CD14-positive monocyte (primary cell): ENCODE measurements at regions not wholly inside any gene's neighbourhood (a gene's known extent, or its start where the extent isn't known, plus 50 kb on each side); places are given as distances from the start of the nearest gene placed in this dataset.

ENCODE experiments used
- DNase-seq, 3 donors: peaks; one replicate each; pipeline ENCODE4 v3.0.0-alpha.2; 2011 to 2022
- H2AFZ ChIP-seq: 2 replicates; pipeline ENCODE4 v1.6.0; 2012; ENCODE audit warnings: mild to moderate bottlenecking, low read depth, low read length, inconsistent platforms; ENCODE audit not compliant: insufficient read depth, poor library complexity, severe bottlenecking
- H3K27ac ChIP-seq, 2 donors: 1 replicate in 1 of 2; 2 replicates in 1 of 2; pipeline ENCODE4 v1.5.1; 2012 to 2013; ENCODE audit warnings: low read length in 2 of 2, control low read depth in 1 of 2, inconsistent platforms in 1 of 2, low read depth in 1 of 2, mild to moderate bottlenecking in 1 of 2
- H3K27me3 ChIP-seq, 2 donors: one replicate each; pipeline versions ENCODE4 v1.6.0 to v1.6.1; 2011 to 2013; ENCODE audit warnings: low read length in 2 of 2; ENCODE audit not compliant: control insufficient read depth in 2 of 2, insufficient read depth in 2 of 2
- H3K36me3 ChIP-seq, 2 donors: replicated peaks in 1 of 2; 1 replicate in 1 of 2; 2 replicates in 1 of 2; pipeline versions ENCODE4 v1.5.1 to v1.6.1; 2012 to 2013; ENCODE audit warnings: low read length in 2 of 2, control low read depth in 1 of 2, inconsistent platforms in 1 of 2, mild to moderate bottlenecking in 1 of 2; ENCODE audit not compliant: insufficient read depth in 2 of 2, control insufficient read depth in 1 of 2
- H3K4me1 ChIP-seq, 2 donors: 1 replicate in 1 of 2; 2 replicates in 1 of 2; pipeline versions ENCODE4 v1.5.1 to v1.6.1; 2012 to 2013; ENCODE audit warnings: low read length in 2 of 2, control low read depth in 1 of 2, inconsistent platforms in 1 of 2, mild to moderate bottlenecking in 1 of 2, moderate library complexity in 1 of 2; ENCODE audit not compliant: insufficient read depth in 2 of 2, control insufficient read depth in 1 of 2
- H3K4me2 ChIP-seq: replicated peaks from 2 replicates; pipeline ENCODE3; 2012; ENCODE audit warnings: low read length, moderate library complexity, mild to moderate bottlenecking; ENCODE audit not compliant: poor library complexity, severe bottlenecking; ENCODE audit errors: extremely low read depth
- H3K4me3 ChIP-seq, 3 experiments: fragments of 200-600 bp in 1 of 3; sonication (generic) in 1 of 3; replicated peaks in 1 of 3; 1 replicate in 2 of 3; 2 replicates in 1 of 3; pipeline ENCODE4 v1.5.1; 2011 to 2013; ENCODE audit warnings: low read length in 3 of 3, mild to moderate bottlenecking in 3 of 3, control low read depth in 2 of 3, low read depth in 2 of 3, inconsistent platforms in 1 of 3, moderate library complexity in 1 of 3
- H3K79me2 ChIP-seq: 2 replicates; pipeline ENCODE4 v1.6.0; 2012; ENCODE audit warnings: mild to moderate bottlenecking, control low read depth, inconsistent platforms, low read length, moderate library complexity; ENCODE audit not compliant: insufficient read depth
- H3K9ac ChIP-seq: 2 replicates; pipeline ENCODE4 v1.6.0; 2017; ENCODE audit warnings: low read length, mild to moderate bottlenecking; ENCODE audit not compliant: insufficient read depth, poor library complexity, severe bottlenecking
- H3K9me3 ChIP-seq, 2 donors: replicated peaks in 1 of 2; 1 replicate in 1 of 2; 2 replicates in 1 of 2; pipeline versions ENCODE4 v1.5.1 to v1.6.1; 2012 to 2013; ENCODE audit warnings: low read length in 2 of 2, control low read depth in 1 of 2; ENCODE audit not compliant: control insufficient read depth in 1 of 2, insufficient read depth in 1 of 2
- H4K20me1 ChIP-seq: 2 replicates; pipeline ENCODE4 v1.6.0; 2012; ENCODE audit warnings: mild to moderate bottlenecking, low read length, control low read depth, moderate library complexity; ENCODE audit not compliant: insufficient read depth
- H3K27ac Mint-ChIP-seq, 7 donors: one replicate each; pipeline ENCODE4 v1.8.0; 2020; ENCODE audit warnings: mild to moderate bottlenecking in 7 of 7, mixed read lengths in 7 of 7, moderate library complexity in 6 of 7, inconsistent platforms in 2 of 7
- H3K27me3 Mint-ChIP-seq, 3 donors: one replicate each; pipeline ENCODE4 v1.8.0; 2021 to 2022; ENCODE audit warnings: low read depth in 3 of 3, mild to moderate bottlenecking in 3 of 3, mixed read lengths in 3 of 3, moderate library complexity in 3 of 3, inconsistent platforms in 1 of 3
- H3K36me3 Mint-ChIP-seq, 2 donors: one replicate each; pipeline ENCODE4 v1.8.0; 2020; ENCODE audit warnings: mixed read lengths in 2 of 2, inconsistent platforms in 1 of 2, mild to moderate bottlenecking in 1 of 2
- H3K4me1 Mint-ChIP-seq: one replicate; pipeline ENCODE4 v1.8.0; 2020; ENCODE audit warnings: mild to moderate bottlenecking, mixed read lengths
- H3K4me3 Mint-ChIP-seq, 2 donors: one replicate each; pipeline ENCODE4 v1.8.0; 2020; ENCODE audit warnings: mild to moderate bottlenecking in 2 of 2, mixed read lengths in 2 of 2, moderate library complexity in 1 of 2
- H3K9me3 Mint-ChIP-seq, 7 donors: one replicate each; pipeline ENCODE4 v1.8.0; 2020 to 2022; ENCODE audit warnings: mixed read lengths in 7 of 7, mild to moderate bottlenecking in 6 of 7, moderate library complexity in 6 of 7, inconsistent platforms in 2 of 7
- CTCF ChIP-seq: fragments of 200-600 bp; IDR thresholded peaks from one replicate; pipeline ENCODE4 v1.8.0; 2022; ENCODE audit warnings: antibody characterized with exemption, mild to moderate bottlenecking
- WGBS: methylation state at CpG from one replicate; pipeline ENCODE4 v1.1.5; 2013; ENCODE audit warnings: missing lambda C conversion rate; ENCODE audit not compliant: insufficient coverage; 5-methylcytosine and 5-hydroxymethylcytosine counted together
- intact Hi-C, 2 donors: fragments of 100-400 bp; cut with micrococcal nuclease; formaldehyde crosslinking; loops; one replicate each; pipeline versions ENCODE4 v1.15.0 to v1.15.1; 2023

- H3K9me3 Mint-ChIP-seq = peaks cover 0 to 4% (median 0%) of the 10 kb centered on the region in 7 donors
- peaks cover 0 to 5% (median 2%) of the 10 kb centered on the region in 3 donors for H3K27me3 Mint-ChIP-seq
- H3K36me3 Mint-ChIP-seq = no peaks in the 10 kb centered on the region
Measured at GRCh38 chr1:168932539-168932938, 174.0 kb upstream of the ATP1B1 start.

GRCh38 chr1:168933141-168933805, 173.2 kb upstream of the ATP1B1 start:
- Mint-ChIP-seq H3K36me3 (no peaks in the 10 kb centered on the region), H3K27me3 (peaks cover 0 to 2% (median 1%) of the 10 kb centered on the region in 3 donors), H3K4me1 (no peaks in the 10 kb centered on the region), H3K9me3 (peaks cover 0 to 4% (median 0%) of the 10 kb centered on the region in 7 donors), H3K27ac (no peak overlapping the region), H3K4me3 (no peak overlapping the region)
- Histone ChIP-seq H4K20me1 (no peaks in the 10 kb centered on the region), H3K9me3 (no peaks in the 10 kb centered on the region), H3K4me1 (no peaks in the 10 kb centered on the region), H3K36me3 (no peaks in the 10 kb centered on the region), H2AFZ (no peak overlapping the region), H3K27me3 (no peaks in the 10 kb centered on the region), H3K4me2 (no peak overlapping the region), H3K4me3 (no peak overlapping the region), H3K9ac (no peak overlapping the region), H3K27ac (no peak overlapping the region), H3K79me2 (no peaks in the 10 kb centered on the region)
- TF ChIP-seq CTCF = no peak
- no peak for DNase-seq
- intact Hi-C loops = no loop called here
- WGBS = 88% methylated on average over 3 of the region's 4 CpGs

More at GRCh38 chr1:168932539-168932938, 174.0 kb upstream of the ATP1B1 start:
- Mint-ChIP-seq H3K4me3 (no peak overlapping the region), H3K4me1 (no peaks in the 10 kb centered on the region), H3K27ac (no peak overlapping the region)
- TF ChIP-seq CTCF = no peak
- WGBS = no CpG with 5 or more reads among the region's 3 CpGs
- Histone ChIP-seq H3K4me1 (no peaks in the 10 kb centered on the region), H4K20me1 (no peaks in the 10 kb centered on the region), H3K9me3 (no peaks in the 10 kb centered on the region), H3K79me2 (no peaks in the 10 kb centered on the region), H3K9ac (no peak overlapping the region), H3K27ac (no peak overlapping the region), H3K4me2 (no peak overlapping the region), H3K27me3 (no peaks in the 10 kb centered on the region), H3K4me3 (no peak overlapping the region), H2AFZ (no peak overlapping the region), H3K36me3 (no peaks in the 10 kb centered on the region)
- DNase-seq = no peak
- intact Hi-C loops = no loop called here
